ENCODE measurements at regions not wholly inside any gene's neighbourhood (a gene's known extent, or its start where the extent isn't known, plus 50 kb on each side); places are given as distances from the start of the nearest gene placed in this dataset.

DNA sequence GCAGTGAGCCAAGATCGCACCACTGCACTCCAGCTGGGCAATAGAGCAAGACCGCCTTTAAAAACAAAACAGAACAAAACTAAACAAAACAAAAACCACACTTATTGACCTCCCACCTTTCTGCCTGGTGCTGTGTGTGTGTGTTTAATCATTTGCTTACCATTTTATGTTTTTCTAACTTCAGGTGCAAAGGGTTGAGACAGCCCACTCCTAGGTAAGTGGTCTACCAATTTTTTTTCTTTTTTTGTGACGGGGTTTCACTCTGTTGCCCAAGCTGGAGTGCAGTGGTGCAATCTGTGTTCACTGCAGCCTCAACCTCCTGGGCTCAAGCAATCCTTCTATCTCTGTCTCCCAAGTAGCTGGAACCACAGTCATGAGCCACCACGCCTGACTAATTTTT is 65.8 kb downstream of the SALL1 start:
- FAIRE-seq (no peak), DNase-seq (ENCODE audit: low spot score) (no peak)

DNA sequence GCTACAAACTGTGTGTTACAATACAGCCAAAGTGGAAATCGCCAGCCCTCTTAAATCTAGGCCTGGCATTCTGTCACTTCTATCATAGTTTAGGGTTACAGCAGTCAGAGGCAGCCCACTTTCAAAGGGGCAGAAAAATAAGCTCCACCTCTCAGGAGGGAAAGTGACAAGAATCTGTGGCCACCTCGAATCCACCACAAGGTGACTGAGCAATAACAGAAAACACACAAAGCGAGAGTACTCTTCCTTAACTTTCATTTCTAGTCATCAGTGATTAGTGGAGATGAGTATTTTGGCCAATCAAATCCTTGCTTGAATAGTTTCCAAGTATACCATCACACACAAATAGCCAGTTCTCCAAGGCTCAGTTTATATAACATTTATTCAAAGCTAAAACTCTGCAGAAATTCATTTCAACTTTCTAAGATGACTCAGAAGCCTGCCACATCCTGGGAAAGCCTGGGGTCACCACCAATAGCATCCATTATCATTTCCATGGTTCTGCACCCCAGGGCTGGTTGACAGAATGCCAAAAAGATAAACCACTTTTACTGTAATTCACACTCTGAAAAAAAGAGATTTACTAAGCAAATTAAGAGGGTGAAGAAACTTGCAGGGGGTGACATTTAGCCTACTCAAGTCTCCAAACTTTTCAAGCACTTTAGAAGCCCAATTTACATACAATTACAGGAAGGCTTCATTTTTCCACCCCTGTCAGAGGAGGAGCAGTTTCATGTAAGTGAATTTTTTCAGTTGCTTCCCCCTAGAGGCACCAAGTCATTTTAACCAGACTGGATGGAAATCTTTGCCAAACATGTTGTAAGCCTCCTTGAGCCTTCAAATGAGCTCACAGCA is 66.8 kb downstream of the SALL1 start:
- no peak for FAIRE-seq
- DNase-seq (ENCODE audit: low spot score), result no peak

- FAIRE-seq (no peak), DNase-seq (ENCODE audit: low spot score) (no peak)
Measured at GRCh38 chr16:51072591-51072990, 78.5 kb downstream of the SALL1 start.

DNA sequence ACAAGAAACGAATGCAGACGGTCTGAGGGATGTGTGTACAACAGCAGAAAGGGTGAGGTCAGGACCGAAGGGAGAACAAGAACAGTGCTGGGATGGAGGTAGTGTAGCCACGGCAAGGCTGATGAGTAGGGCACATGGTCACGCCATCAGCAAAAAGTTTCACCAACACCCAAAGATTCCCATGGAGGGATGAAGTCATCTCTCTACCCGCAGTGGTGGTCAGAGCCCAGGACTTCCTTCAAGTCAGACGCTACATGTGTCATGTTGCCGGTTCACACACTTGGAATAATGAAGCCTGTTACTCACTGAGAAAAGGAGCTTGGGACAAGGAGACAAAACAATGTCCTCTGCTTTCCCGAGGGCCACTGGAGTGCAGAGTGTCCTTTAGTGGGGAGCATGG is 79.7 kb downstream of the SALL1 start:
- FAIRE-seq, result no peak

GRCh38 chr16:51067352-51067751 is 83.7 kb downstream of the SALL1 start:
- no peak for DNase-seq (ENCODE audit: low spot score)
- FAIRE-seq, result no peak

More for the DNA sequence above, 79.7 kb downstream of the SALL1 start:
- no peak for DNase-seq (ENCODE audit: low spot score)

DNA sequence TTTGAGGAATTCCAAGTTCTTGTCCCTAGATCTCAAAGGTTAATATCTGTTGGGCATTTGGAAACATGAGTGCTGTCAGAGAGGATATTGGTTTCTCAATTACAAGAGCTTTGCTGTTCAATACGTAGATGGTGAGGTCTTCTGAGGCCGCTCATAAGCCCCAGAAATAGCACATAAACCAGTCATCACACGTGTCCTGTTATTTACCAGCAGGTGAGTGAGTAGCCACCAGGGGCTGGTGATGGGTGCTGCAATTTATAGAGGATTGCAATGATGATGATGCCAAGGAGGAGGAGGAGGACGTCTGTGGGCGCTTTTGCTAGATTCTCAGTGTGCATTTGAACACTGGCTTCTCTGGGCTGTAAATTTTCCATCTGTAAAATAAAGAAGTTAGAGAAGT is 89.0 kb downstream of the SALL1 start:
- FAIRE-seq, result no peak

DNA sequence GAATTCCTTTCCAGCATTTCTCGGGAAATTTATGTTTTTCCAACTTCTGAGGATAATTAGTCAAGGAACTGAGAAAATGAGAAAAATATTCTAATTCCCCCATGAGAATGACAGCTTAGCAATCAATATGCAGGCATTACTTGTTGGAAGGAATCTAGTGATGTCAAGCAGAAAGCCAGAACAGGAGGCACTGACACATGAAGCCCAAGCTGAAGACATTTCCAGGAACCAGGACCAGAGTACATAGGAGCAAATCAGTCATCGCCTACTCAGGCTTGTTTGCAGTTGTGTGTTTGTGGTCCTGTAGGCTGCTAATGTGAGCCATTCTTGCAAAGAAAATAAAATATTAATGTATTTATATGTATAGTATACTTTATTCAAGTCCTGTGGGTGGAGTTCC is 89.7 kb downstream of the SALL1 start:
- DNase-seq (ENCODE audit: low spot score) (no peak), FAIRE-seq (no peak)

More for the DNA sequence above, 89.0 kb downstream of the SALL1 start:
- DNase-seq (ENCODE audit: low spot score), result no peak

DNA sequence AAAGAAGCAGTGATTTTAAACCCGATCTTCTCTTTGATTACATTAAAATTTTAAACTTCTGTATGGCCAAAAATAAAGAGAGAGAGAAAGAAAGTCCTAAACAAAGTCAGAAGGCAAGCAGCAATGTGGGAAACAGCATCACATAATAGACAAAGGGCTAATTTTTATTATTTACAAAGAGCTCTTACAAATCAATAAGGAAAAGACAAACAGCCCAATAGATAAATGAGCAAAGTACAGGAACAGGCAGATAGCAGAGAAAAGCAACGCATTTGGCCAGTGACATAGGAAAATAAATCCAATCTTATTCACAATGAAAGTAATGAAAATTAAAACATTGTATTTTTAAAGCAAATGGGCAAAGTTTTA is 93.1 kb downstream of the SALL1 start:
- DNase-seq (ENCODE audit: low spot score), result no peak
- FAIRE-seq, result no peak

GRCh38 chr16:51057102-51057793 is 93.8 kb downstream of the SALL1 start:
- DNase-seq (ENCODE audit: low spot score) (no peak), FAIRE-seq (no peak)

DNA sequence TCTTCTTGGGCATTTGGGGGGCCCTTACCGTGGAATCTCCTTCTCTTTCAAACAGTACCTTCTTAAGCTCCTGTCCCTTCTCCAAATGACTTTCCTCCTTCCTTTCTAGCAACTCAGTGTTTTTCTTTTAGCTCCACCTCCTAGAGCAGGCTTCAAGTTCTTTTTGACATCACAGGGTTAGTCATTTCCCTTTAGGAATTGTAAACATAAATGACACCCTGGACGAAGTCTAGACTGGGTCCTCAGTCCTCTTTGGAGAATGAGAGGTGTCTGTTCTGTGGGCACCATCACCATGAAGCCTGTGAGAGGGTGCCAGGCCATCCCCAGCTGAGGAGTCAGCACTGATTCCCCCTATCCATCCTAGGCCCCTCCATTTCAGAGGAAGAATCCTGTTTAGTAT is 94.7 kb downstream of the SALL1 start:
- FAIRE-seq, result no peak
- no peak for DNase-seq (ENCODE audit: low spot score)

- no peak for FAIRE-seq
- DNase-seq (ENCODE audit: low spot score), result no peak
Measured at GRCh38 chr16:51055434-51055833, 95.6 kb downstream of the SALL1 start.

DNA sequence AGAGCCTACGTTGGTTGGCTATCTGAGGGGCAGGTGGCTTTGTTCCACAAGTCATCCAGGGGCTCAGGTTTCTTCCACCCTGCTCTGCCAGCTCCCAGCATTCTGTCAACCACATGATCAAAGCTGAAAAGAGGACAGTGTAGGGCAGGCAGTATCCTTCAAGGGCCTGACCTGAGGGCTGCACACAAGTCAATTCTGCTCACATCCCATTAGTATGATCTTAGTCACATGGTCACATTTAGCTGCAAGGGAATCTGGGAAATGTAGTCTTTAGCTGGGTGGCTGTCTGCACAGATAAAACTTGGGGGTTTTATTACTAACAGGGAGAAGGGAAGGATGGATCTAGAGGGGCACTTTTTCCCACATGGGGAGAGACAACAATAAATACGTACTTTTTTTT is 97.3 kb downstream of the SALL1 start:
- DNase-seq (ENCODE audit: low spot score) (no peak), FAIRE-seq (no peak)

DNA sequence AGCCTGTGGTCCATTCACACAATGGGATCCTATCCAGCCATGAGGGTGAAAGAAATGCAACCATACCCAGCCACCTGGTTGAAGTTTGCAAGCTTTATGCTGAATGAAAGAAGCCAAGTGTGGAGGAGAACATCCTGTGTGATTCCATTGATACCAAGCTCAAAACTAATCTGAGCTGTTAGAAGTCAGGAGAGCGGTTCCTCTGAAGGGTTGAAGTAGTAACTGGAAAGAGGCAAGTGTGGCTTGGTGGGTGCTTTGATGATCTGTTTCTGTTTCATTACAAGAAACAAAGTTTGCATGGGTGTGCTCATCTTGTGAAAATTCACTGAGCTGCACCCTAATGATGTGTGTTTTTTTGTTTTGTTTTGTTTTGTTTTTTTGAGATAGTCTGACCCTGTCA is 99.4 kb downstream of the SALL1 start:
- FAIRE-seq (no peak), DNase-seq (ENCODE audit: low spot score) (no peak)

GRCh38 chr16:51050377-51050706 is 100.7 kb downstream of the SALL1 start:
- peak; percentile 75 for FAIRE-seq
- DNase-seq (ENCODE audit: low spot score), result peak; percentile 29

DNA sequence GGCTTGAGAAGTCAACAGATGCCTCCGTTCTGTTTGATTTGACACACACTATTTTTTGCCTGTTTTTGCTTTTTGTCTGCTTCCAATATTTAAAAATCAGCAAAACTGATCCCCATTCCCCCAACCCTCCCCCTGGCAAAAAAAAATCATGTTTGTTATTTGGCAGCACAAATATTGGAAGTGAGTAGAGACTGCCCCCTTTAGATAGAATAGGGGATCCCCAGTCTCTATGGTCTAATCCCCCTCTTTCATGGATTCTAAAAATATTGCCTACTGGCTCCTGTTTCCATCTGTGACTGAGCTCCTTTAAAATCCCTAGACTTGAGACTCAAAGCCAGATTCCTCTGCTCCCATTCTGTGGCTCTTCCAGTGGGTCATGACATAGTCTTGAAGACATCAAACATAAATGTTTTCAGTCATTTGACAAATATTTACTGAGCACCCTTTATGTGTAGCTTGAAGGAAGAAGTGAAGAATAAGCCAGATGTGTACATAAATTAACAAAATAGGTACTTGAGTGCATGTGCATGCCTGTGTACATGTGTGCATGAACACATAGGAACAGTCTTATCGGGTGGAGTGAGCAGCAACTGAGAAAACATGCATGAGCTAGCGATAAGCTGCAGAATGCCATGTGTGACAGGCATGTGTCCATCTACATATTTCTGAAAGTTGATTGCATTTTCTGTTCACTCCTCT is 101.2 kb downstream of the SALL1 start:
- no peak for FAIRE-seq
- no peak for DNase-seq (ENCODE audit: low spot score)

DNA sequence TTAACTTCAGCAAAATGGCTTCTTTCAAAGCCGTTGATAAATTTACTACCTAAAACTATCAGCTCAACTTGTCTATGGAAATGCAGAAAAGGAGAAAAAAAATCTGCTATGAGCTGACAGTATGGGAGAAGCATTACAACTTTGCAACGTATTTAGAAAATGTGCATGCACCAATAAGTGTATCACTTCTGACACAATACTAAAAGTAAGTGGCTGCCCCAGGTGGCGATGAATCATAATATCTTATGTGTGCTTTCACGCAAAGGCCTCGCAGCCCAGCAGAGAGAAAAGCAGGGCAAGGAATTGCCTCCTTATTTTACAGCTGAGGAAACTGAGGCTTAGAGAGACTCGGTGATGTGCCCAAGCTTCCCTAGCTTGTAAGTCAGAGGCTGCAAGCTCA is 101.8 kb downstream of the SALL1 start:
- DNase-seq (ENCODE audit: low spot score) (no peak), FAIRE-seq (no peak)

GRCh38 chr16:51048544-51048943 is 102.5 kb downstream of the SALL1 start:
- FAIRE-seq (no peak), DNase-seq (ENCODE audit: low spot score) (peak; percentile 58)

DNA sequence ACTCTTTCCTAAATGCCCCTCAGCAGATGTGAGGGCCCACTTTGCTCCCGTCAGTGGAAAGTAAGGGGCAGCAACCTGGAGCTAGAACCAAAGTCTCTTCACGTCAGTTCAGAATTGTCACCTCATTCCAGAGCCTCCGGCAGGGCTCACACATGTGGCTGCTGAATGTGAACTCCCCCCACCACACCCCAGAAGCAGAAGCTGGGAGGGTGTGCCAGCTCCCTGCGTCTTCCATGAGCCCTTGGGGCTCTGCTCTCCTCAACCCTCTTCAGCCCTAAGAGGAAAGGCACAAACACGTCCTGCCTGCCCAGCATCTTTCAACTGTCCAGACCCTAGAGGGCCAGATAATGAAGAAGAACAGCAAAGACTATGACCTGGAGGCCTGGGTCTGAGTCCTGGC is 105.3 kb downstream of the SALL1 start:
- FAIRE-seq, result no peak
- DNase-seq (ENCODE audit: low spot score), result no peak

- DNase-seq (ENCODE audit: low spot score), result no peak
- FAIRE-seq, result no peak
Measured at GRCh38 chr16:51045186-51045585, 105.9 kb downstream of the SALL1 start.

DNA sequence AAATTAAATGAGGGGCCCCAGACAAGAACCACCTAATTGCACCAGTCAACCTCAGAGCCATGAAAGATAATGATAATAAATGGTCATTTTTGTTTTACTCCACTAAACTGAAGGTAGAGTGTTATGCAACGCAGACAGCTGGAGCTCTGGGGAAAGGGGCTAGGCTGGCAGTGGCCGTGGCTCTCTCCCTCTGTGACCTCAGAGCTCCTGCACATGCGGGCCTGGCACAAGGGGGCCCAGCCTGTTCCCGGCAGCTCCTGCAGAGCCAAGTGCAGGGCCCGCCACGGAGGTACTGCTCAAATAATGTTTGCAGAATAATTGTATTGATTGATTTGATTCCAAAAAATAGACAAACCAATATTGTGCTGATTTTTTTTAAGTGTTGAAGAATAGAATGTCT is 109.5 kb downstream of the SALL1 start:
- FAIRE-seq, result no peak
- no peak for DNase-seq (ENCODE audit: low spot score)

DNA sequence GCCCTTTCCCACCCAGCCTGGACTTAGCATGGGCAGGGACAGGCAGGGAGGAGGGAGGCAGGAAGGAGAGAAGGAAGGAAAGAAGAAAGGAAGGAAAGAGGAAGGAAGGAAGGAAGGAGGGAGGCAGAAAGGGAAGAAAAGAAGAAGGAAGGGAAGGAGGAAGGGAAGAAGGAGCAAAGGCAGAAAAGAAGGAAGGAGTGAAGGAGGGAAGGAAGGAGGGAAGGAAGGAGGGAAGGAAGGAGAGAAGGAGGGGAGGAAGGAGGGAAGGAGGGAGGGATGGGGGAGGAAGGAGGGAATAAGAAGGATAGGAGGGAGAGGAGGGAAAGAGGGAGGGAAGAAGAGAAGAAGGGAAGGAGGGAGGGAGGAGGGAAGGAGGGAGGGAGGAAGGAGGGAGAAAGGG is 110.4 kb downstream of the SALL1 start:
- no peak for FAIRE-seq

DNA sequence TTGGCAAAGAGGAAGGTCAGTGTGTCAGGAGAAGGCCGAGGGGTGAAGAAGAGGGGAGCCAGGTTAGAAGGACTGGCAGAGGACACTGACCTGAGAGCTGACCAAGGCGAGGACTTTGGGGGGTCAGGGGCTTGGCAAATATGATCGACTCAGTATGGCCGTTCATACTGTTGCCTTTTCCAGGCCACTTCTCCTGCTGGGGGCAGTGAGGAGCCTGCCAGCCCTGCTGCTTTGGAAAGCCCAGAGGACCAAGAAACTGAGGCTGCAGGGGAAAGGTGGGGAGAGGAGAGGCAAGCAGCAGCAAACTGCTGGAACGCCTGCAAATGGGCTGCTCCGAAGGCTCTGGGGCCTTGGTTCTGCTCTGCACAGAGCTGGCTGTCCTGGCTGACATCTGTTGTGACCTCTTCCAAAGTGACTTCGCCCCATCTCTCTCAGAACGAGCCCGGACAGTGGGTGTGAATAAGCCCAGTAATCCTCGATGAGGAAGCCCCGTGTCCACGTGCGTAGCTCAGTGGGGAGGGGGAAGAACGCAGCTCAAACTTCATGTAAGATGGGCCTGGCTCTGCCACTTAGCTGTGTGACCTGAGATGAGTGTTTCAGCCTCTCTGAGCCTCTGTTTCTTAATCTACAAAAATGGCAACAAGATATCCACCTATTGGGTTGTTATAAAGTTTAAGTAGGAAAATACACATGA is 111.3 kb downstream of the SALL1 start:
- no peak for DNase-seq (ENCODE audit: low spot score)
- FAIRE-seq, result no peak

More for the DNA sequence above, 110.4 kb downstream of the SALL1 start:
- DNase-seq (ENCODE audit: low spot score), result no peak
